GM19035 (cell line): ENCODE measurements at regions not wholly inside any gene's neighbourhood (a gene's known extent, or its start where the extent isn't known, plus 50 kb on each side); places are given as distances from the start of the nearest gene placed in this dataset.
A peak's percentile ranks its signal among the peaks of the same experiment; 100 is the strongest.
"Not testable (repeated sequence)": the region's sequence is repeated elsewhere in the genome, so short reads cannot be mapped to it uniquely, and the experiment has no call there.

Source experiments
- ATAC-seq: cut with Tn5 transposase; IDR thresholded peaks from one replicate; pipeline ENCODE4 v1.9.1; 2021; ENCODE audit not compliant: unreplicated experiment

- no peak for ATAC-seq
Observed at GRCh38 chr12:66774929-66775328, 96.1 kb upstream of the GRIP1 start.

GRCh38 chr12:66775871-66776270, 97.0 kb upstream of the GRIP1 start:
- no peak for ATAC-seq

- peak; percentile 97 for ATAC-seq
Observed at GRCh38 chr12:66776974-66777373, 98.1 kb upstream of the GRIP1 start.

GRCh38 chr12:66779466-66779865, 100.6 kb upstream of the GRIP1 start:
- ATAC-seq: no peak

- no peak for ATAC-seq
Observed at GRCh38 chr12:66786531-66787308, 107.8 kb upstream of the GRIP1 start.

- no peak for ATAC-seq
Observed at GRCh38 chr12:66799551-66799950, 120.7 kb upstream of the GRIP1 start.

GRCh38 chr12:66800046-66800445, 121.2 kb upstream of the GRIP1 start:
- ATAC-seq: no peak

GRCh38 chr12:66803930-66804329, 125.1 kb upstream of the GRIP1 start:
- no peak for ATAC-seq

- ATAC-seq: no peak
Observed at GRCh38 chr12:66804563-66804974, 125.7 kb upstream of the GRIP1 start.

- no peak for ATAC-seq
Observed at GRCh38 chr12:66808606-66809005, 129.7 kb upstream of the GRIP1 start.

GRCh38 chr12:66813137-66813892, 134.4 kb upstream of the GRIP1 start:
- no peak for ATAC-seq

- no peak for ATAC-seq
Observed at GRCh38 chr12:66819587-66819986, 140.7 kb upstream of the GRIP1 start.

- ATAC-seq: no peak
Observed at GRCh38 chr12:66822961-66823360, 144.1 kb upstream of the GRIP1 start.

- no peak for ATAC-seq
Observed at GRCh38 chr12:66823857-66824570, 145.1 kb upstream of the GRIP1 start.

GRCh38 chr12:66825921-66826320, 147.0 kb upstream of the GRIP1 start:
- not testable (repeated sequence) for ATAC-seq

- ATAC-seq: no peak
Observed at GRCh38 chr12:66829660-66830325, 150.9 kb upstream of the GRIP1 start.

GRCh38 chr12:66831495-66831894, 152.6 kb upstream of the GRIP1 start:
- ATAC-seq: no peak

GRCh38 chr12:66832997-66833396, 154.1 kb upstream of the GRIP1 start:
- ATAC-seq: no peak

- ATAC-seq: no peak
Observed at GRCh38 chr12:66836623-66837310, 157.9 kb upstream of the GRIP1 start.

GRCh38 chr12:66837311-66837627, 158.4 kb upstream of the GRIP1 start:
- ATAC-seq: no peak

- no peak for ATAC-seq
Observed at GRCh38 chr12:66838366-66838765, 159.5 kb upstream of the GRIP1 start.
